ENCODE measurements at regions not wholly inside any gene's neighbourhood (a gene's known extent, or its start where the extent isn't known, plus 50 kb on each side); places are given as distances from the start of the nearest gene placed in this dataset.

- TF ChIP-seq CTCF (IDR thresholded peaks at IDR 0.05) (no peak), POLR2A (IDR thresholded peaks at IDR 0.05) (no peak), POLR2AphosphoS5 (IDR thresholded peaks at IDR 0.05) (no peak), EP300 (IDR thresholded peaks at IDR 0.05) (no peak)
These were observed 519.5 kb downstream of the RWDD3 start for GRCh38 chr1:95753382-95754016.

All from upper lobe of left lung (tissue), 4 donors.